ENCODE measurements at regions not wholly inside any gene's neighbourhood (a gene's known extent, or its start where the extent isn't known, plus 50 kb on each side); places are given as distances from the start of the nearest gene placed in this dataset.

DNA sequence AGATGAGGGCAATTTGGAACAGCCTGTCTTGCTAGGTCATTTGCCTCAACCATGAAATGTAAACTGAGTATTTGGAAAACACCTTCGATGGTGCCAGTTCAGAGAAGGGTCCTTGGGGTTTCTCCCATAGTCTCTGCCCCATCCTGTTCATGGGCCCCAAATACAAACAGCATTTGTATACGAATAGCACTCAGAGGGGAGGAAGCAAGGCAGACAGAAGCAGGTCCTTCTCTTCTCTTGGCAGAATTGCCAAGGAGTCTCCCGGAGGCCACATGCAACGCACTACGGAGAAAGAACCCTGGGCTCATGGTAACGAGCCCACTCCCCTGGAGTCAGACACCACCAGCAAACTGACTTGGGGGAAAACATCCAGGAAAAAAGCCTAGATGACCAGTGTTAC lies 162.1 kb downstream of the RAB11FIP2 start:
- TF ChIP-seq, protein P1, sequence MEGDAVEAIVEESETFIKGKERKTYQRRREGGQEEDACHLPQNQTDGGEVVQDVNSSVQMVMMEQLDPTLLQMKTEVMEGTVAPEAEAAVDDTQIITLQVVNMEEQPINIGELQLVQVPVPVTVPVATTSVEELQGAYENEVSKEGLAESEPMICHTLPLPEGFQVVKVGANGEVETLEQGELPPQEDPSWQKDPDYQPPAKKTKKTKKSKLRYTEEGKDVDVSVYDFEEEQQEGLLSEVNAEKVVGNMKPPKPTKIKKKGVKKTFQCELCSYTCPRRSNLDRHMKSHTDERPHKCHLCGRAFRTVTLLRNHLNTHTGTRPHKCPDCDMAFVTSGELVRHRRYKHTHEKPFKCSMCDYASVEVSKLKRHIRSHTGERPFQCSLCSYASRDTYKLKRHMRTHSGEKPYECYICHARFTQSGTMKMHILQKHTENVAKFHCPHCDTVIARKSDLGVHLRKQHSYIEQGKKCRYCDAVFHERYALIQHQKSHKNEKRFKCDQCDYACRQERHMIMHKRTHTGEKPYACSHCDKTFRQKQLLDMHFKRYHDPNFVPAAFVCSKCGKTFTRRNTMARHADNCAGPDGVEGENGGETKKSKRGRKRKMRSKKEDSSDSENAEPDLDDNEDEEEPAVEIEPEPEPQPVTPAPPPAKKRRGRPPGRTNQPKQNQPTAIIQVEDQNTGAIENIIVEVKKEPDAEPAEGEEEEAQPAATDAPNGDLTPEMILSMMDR (IDR thresholded peaks at IDR 0.05 in 4 of 5, conservative IDR thresholded peaks at IDR 0.05 in 1 of 5), result no peak
- TF ChIP-seq POLR2A (IDR thresholded peaks at IDR 0.05), result no peak

All from gastrocnemius medialis (tissue), 4 donors.